ENCODE measurements at regions not wholly inside any gene's neighbourhood (a gene's known extent, or its start where the extent isn't known, plus 50 kb on each side); places are given as distances from the start of the nearest gene placed in this dataset.

DNA sequence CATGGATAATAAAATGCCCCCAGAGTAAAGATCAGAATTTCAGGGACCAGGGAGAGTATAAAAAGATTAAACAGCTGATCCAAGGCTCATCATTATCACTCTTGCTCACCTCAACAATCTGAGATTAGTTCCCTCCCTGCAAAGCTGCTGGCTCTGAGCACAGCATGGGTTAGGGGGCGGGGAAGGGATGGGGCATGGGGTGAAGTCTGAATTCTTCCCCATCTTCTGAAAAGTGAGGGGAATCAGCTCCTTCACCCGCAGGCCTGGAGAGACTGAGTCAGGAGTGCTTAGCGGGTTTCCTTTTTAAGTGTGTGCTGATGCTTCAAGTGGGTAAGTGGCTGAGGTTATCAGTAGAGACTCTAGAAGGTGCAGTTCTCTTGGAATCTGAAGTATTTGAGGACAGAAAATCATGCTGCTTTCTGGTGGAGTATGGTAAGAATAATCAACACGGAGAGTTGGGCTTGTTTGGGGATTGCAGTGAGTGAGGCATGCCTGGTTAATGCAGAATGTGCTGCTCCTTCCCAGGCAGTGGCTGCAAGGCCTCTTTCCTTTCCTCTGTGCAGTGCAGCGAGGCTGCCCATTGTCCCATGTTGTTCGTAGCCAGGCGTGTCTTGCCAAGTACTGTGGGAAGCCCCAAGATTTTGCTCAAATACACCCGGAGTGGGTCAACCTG is 59.2 kb upstream of the TRAK1 start:
- BruUV-seq (replicated peaks) = no TSS peak
- peak overlapping the region; percentile 16; the same call in 1 of the 2 replicates for H3K56ac ChIP-seq (ENCODE audit: extremely low read depth, insufficient read depth, low read length)
- peak overlapping the region; percentile 37; the same call in 1 of the 3 replicates for H2BK15ac ChIP-seq (ENCODE audit: low read depth, low read length)
- H3K14ac ChIP-seq (replicated peaks; ENCODE audit: low read depth, low read length) = peak overlapping the region; percentile 77; the same call in 1 of the 2 replicates
- ATAC-seq (ENCODE audit: low read depth) = peak; percentile 45
- WGBS, 2 experiments (ENCODE audit: extremely low coverage in 2 of 2, insufficient read length in 1 of 2) = 29% methylated on average over 4 of the region's 8 CpGs; no CpG with 5 or more reads in 1 of the 2 experiments
- ChIA-PET CTCF (no interaction called here), POLR2A (ENCODE audit: unreplicated experiment) (interaction anchor here (0.5 to 1.0 kb wide), 2 partner anchors 9 to 56 kb away, joined by 3 to 8 read pairs; no protein-coding TSS in a partner anchor)
- no peaks in the 10 kb centered on the region for H3K27me3 ChIP-seq (ENCODE audit: control insufficient read depth, insufficient read depth, low read length)
- H4K20me1 ChIP-seq (ENCODE audit: insufficient read depth, low read length) = no peaks in the 10 kb centered on the region
- H3K9me3 ChIP-seq (ENCODE audit: control insufficient read depth, insufficient read depth, low read length) = no peaks in the 10 kb centered on the region
- H2BK5ac ChIP-seq (ENCODE audit: low read depth, low read length, poor library complexity, severe bottlenecking) = peak overlapping the region; percentile 90
- H2AK5ac ChIP-seq (ENCODE audit: low read depth, low read length) = peak overlapping the region; percentile 87; the same call in 1 of the 2 replicates
- peak overlapping the region; percentile 84 for H3K27ac ChIP-seq (ENCODE audit: insufficient read depth, low read length)
- DNase-seq = peak; percentile 63
- dilution Hi-C loops (cut with HindIII; ENCODE audit: low sequenced_read_pairs, unreplicated experiment) = no loop called here
- no peaks in the 10 kb centered on the region for H3K36me3 ChIP-seq (ENCODE audit: control insufficient read depth, insufficient read depth, low read length)
- H2AFZ ChIP-seq (replicated peaks; ENCODE audit: low read length, poor library complexity) = no peak overlapping the region
- intact Hi-C loops (cut with micrococcal nuclease) = loop anchor here (1.0 to 5.0 kb wide), 3 partner anchors 8 to 65 kb away; no protein-coding TSS in a partner anchor
- peak overlapping the region; percentile 23 for H2BK20ac ChIP-seq (ENCODE audit: low read depth, low read length)
- peak overlapping the region; percentile 54 for H2BK120ac ChIP-seq (ENCODE audit: low read depth, low read length)
- peaks cover 37% of the 10 kb centered on the region for H3K4me1 ChIP-seq (ENCODE audit: control insufficient read depth, insufficient read depth, low read length)
- H4K8ac ChIP-seq (ENCODE audit: low read depth in 2 of 2, low read length in 2 of 2) = peak overlapping the region in 1 of 2 experiments; percentile 66; a peak in 2 of 4 replicates
- 0 out of 2 replicates have a peak overlapping the region, but pooled peaks have one; percentile 13 for H3K9ac ChIP-seq (ENCODE audit: low read depth, low read length)
- in situ Hi-C loops (cut with MboI; ENCODE audit: low sequenced_read_pairs) = no loop called here
- peak overlapping the region; percentile 69 for H3K4ac ChIP-seq (ENCODE audit: low read depth, low read length)
- peak overlapping the region; percentile 31; the same call in 1 of the 2 replicates for H4K91ac ChIP-seq (ENCODE audit: insufficient read depth, low read depth, low read length)
- H3K4me2 ChIP-seq (ENCODE audit: low read depth, low read length) = peak overlapping the region; percentile 39
- H3K79me1 ChIP-seq (ENCODE audit: low read depth in 1 of 2, low read length in 2 of 2) = peaks cover 32 to 70% of the 10 kb centered on the region in 2 experiments
- peak overlapping the region; percentile 60 for H4K5ac ChIP-seq (ENCODE audit: low read depth, low read length)
- peaks cover 17% of the 10 kb centered on the region for H3K9me1 ChIP-seq (ENCODE audit: insufficient read depth, low read length)
- H2AK9ac ChIP-seq (replicated peaks; ENCODE audit: low read depth, low read length, poor library complexity) = no peak overlapping the region
- H3K18ac ChIP-seq (ENCODE audit: low read depth, low read length) = peak overlapping the region; percentile 60
- H3K23ac ChIP-seq (ENCODE audit: low read depth, low read length) = 0 out of 2 replicates have a peak overlapping the region, but pooled peaks have one; percentile 10
- H3K4me3 ChIP-seq (ENCODE audit: insufficient read depth, low read depth, low read length) = no peak overlapping the region
- TF ChIP-seq CHD1 (IDR thresholded peaks at IDR 0.05; ENCODE audit: low read depth, low read length) (no peak), POLR2A (IDR thresholded peaks at IDR 0.05; ENCODE audit: low read depth, low read length) (no peak), MAFK (IDR thresholded peaks at IDR 0.05; ENCODE audit: low read depth, low read length) (no peak), SMC3 (IDR thresholded peaks at IDR 0.05; ENCODE audit: low read depth, low read length) (no peak), RAD21 (IDR thresholded peaks at IDR 0.05; ENCODE audit: low read length) (no peak), RCOR1 (IDR thresholded peaks at IDR 0.05; ENCODE audit: insufficient replicate concordance, low read length) (no peak), CEBPB (IDR thresholded peaks at IDR 0.05; ENCODE audit: low read depth, low read length) (no peak), BHLHE40 (IDR thresholded peaks at IDR 0.05; ENCODE audit: low read depth, low read length) (no peak), MXI1 (IDR thresholded peaks at IDR 0.05; ENCODE audit: borderline replicate concordance, low read depth, low read length) (no peak), NFE2L2 (IDR thresholded peaks at IDR 0.05; ENCODE audit: low read depth, low read length) (no peak), RFX5 (IDR thresholded peaks at IDR 0.05; ENCODE audit: low read depth, low read length) (no peak), MAZ (IDR thresholded peaks at IDR 0.05; ENCODE audit: borderline replicate concordance, low read depth, low read length) (no peak), FOS (IDR thresholded peaks at IDR 0.05; ENCODE audit: low read depth, low read length) (no peak)
- TF ChIP-seq, protein P1, sequence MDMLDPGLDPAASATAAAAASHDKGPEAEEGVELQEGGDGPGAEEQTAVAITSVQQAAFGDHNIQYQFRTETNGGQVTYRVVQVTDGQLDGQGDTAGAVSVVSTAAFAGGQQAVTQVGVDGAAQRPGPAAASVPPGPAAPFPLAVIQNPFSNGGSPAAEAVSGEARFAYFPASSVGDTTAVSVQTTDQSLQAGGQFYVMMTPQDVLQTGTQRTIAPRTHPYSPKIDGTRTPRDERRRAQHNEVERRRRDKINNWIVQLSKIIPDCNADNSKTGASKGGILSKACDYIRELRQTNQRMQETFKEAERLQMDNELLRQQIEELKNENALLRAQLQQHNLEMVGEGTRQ (IDR thresholded peaks at IDR 0.05; ENCODE audit: low read depth, low read length) = no peak
- TF ChIP-seq, protein P2, sequence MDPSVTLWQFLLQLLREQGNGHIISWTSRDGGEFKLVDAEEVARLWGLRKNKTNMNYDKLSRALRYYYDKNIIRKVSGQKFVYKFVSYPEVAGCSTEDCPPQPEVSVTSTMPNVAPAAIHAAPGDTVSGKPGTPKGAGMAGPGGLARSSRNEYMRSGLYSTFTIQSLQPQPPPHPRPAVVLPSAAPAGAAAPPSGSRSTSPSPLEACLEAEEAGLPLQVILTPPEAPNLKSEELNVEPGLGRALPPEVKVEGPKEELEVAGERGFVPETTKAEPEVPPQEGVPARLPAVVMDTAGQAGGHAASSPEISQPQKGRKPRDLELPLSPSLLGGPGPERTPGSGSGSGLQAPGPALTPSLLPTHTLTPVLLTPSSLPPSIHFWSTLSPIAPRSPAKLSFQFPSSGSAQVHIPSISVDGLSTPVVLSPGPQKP (IDR thresholded peaks at IDR 0.05; ENCODE audit: borderline replicate concordance, low read depth, low read length) = no peak
